Panc1 (cell line): ENCODE measurements at regions not wholly inside any gene's neighbourhood (a gene's known extent, or its start where the extent isn't known, plus 50 kb on each side); places are given as distances from the start of the nearest gene placed in this dataset.

ENCODE experiments used
- POLR2AphosphoS5 ChIP-seq: IDR thresholded peaks from 2 replicates; pipeline ENCODE4 v1.6.1; 2012; ENCODE audit warnings: mild to moderate bottlenecking, low read depth, low read length, moderate library complexity
- TCF7L2 ChIP-seq: IDR thresholded peaks from 2 replicates; pipeline ENCODE4 v1.6.1; 2011; ENCODE audit warnings: mild to moderate bottlenecking, low read depth, low read length, inconsistent platforms
- TF ChIP-seq, protein P1 (sequence below): fragments of 450-650 bp; IDR thresholded peaks from 2 replicates; pipeline ENCODE4 v1.5.1; 2017; ENCODE audit warnings: mild to moderate bottlenecking
- TF ChIP-seq, protein P2 (sequence below), 2 experiments: IDR thresholded peaks; 2 replicates each; pipeline ENCODE4 v1.6.1; 2011 to 2012; ENCODE audit warnings: low read depth in 2 of 2, control low read depth in 1 of 2, low read length in 1 of 2, mild to moderate bottlenecking in 1 of 2, moderate library complexity in 1 of 2; ENCODE audit not compliant: insufficient read depth in 1 of 2

DNA sequence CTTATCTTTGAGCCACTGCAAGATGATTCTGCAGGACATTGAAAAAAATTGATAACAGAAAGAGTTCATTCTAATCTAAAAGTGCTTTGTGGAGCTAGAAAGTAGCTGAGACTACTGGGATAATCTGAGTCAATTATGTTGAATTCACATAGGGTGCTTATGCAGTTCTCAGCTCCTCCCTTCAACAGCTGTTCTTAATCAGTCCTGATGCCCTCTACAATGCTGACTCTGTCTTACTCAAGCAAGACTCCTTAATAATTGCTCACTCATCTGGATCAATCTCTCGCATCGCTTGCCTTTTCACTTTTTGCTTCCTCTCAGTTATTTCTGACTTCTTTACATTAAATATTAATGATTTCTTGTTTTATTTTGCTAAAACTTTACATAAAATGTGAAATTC lies 182.1 kb downstream of the PCDH17 start:
- TF ChIP-seq, protein P1, sequence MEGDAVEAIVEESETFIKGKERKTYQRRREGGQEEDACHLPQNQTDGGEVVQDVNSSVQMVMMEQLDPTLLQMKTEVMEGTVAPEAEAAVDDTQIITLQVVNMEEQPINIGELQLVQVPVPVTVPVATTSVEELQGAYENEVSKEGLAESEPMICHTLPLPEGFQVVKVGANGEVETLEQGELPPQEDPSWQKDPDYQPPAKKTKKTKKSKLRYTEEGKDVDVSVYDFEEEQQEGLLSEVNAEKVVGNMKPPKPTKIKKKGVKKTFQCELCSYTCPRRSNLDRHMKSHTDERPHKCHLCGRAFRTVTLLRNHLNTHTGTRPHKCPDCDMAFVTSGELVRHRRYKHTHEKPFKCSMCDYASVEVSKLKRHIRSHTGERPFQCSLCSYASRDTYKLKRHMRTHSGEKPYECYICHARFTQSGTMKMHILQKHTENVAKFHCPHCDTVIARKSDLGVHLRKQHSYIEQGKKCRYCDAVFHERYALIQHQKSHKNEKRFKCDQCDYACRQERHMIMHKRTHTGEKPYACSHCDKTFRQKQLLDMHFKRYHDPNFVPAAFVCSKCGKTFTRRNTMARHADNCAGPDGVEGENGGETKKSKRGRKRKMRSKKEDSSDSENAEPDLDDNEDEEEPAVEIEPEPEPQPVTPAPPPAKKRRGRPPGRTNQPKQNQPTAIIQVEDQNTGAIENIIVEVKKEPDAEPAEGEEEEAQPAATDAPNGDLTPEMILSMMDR = no peak
- TF ChIP-seq TCF7L2 (no peak), POLR2AphosphoS5 (no peak)
- TF ChIP-seq, protein P2, sequence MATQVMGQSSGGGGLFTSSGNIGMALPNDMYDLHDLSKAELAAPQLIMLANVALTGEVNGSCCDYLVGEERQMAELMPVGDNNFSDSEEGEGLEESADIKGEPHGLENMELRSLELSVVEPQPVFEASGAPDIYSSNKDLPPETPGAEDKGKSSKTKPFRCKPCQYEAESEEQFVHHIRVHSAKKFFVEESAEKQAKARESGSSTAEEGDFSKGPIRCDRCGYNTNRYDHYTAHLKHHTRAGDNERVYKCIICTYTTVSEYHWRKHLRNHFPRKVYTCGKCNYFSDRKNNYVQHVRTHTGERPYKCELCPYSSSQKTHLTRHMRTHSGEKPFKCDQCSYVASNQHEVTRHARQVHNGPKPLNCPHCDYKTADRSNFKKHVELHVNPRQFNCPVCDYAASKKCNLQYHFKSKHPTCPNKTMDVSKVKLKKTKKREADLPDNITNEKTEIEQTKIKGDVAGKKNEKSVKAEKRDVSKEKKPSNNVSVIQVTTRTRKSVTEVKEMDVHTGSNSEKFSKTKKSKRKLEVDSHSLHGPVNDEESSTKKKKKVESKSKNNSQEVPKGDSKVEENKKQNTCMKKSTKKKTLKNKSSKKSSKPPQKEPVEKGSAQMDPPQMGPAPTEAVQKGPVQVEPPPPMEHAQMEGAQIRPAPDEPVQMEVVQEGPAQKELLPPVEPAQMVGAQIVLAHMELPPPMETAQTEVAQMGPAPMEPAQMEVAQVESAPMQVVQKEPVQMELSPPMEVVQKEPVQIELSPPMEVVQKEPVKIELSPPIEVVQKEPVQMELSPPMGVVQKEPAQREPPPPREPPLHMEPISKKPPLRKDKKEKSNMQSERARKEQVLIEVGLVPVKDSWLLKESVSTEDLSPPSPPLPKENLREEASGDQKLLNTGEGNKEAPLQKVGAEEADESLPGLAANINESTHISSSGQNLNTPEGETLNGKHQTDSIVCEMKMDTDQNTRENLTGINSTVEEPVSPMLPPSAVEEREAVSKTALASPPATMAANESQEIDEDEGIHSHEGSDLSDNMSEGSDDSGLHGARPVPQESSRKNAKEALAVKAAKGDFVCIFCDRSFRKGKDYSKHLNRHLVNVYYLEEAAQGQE (IDR thresholded peaks at IDR 0.05; ENCODE audit: insufficient read depth in 1 of 2, low read depth in 2 of 2, low read length in 1 of 2) = no peak
